ENCODE measurements at regions not wholly inside any gene's neighbourhood (a gene's known extent, or its start where the extent isn't known, plus 50 kb on each side); places are given as distances from the start of the nearest gene placed in this dataset.
"Not testable (repeated sequence)": the region's sequence is repeated elsewhere in the genome, so short reads cannot be mapped to it uniquely, and the experiment has no call there.

GRCh38 chr2:45103351-45104345, 94.4 kb upstream of the SIX2 start:
- Mint-ChIP-seq H3K4me1 (no peaks in the 10 kb centered on the region), H3K9me3 (peaks cover 2% of the 10 kb centered on the region), H3K27me3 (peaks cover 11% of the 10 kb centered on the region), H3K4me3 (no peak overlapping the region), H3K36me3 (ENCODE audit: low read depth) (no peaks in the 10 kb centered on the region), H3K27ac (no peak overlapping the region)
- ChIA-PET CTCF (no interaction called here), POLR2A (no interaction called here)
- TF ChIP-seq CTCF (IDR thresholded peaks at IDR 0.05), result no peak
- intact Hi-C loops (cut with micrococcal nuclease), result no loop called here
- ATAC-seq (ENCODE audit: low read depth) (no peak), DNase-seq (no peak)

- ATAC-seq (ENCODE audit: low read depth) (no peak), DNase-seq (no peak)
- H3K36me3 Mint-ChIP-seq (ENCODE audit: low read depth), result no peaks in the 10 kb centered on the region
- CTCF ChIA-PET, result no interaction called here
- intact Hi-C loops (cut with micrococcal nuclease), result no loop called here
- H3K9me3 Mint-ChIP-seq, result peaks cover 2% of the 10 kb centered on the region
- POLR2A ChIA-PET, result no interaction called here
- peaks cover 11% of the 10 kb centered on the region for H3K27me3 Mint-ChIP-seq
- H3K4me1 Mint-ChIP-seq, result no peaks in the 10 kb centered on the region
- H3K27ac Mint-ChIP-seq, result no peak overlapping the region
- no peak overlapping the region for H3K4me3 Mint-ChIP-seq
- TF ChIP-seq CTCF (IDR thresholded peaks at IDR 0.05), result no peak
Observed at GRCh38 chr2:45102579-45103117, 93.4 kb upstream of the SIX2 start.

- ATAC-seq (ENCODE audit: low read depth), result no peak
- TF ChIP-seq CTCF (IDR thresholded peaks at IDR 0.05), result no peak
- Mint-ChIP-seq H3K4me3 (no peak overlapping the region), H3K4me1 (no peaks in the 10 kb centered on the region), H3K9me3 (peaks cover 2% of the 10 kb centered on the region), H3K36me3 (ENCODE audit: low read depth) (no peaks in the 10 kb centered on the region), H3K27ac (no peak overlapping the region), H3K27me3 (peaks cover 11% of the 10 kb centered on the region)
- ChIA-PET CTCF (no interaction called here), POLR2A (no interaction called here)
- no peak for DNase-seq
- intact Hi-C loops (cut with micrococcal nuclease), result no loop called here
Observed at GRCh38 chr2:45102141-45102540, 92.9 kb upstream of the SIX2 start.

- intact Hi-C loops (cut with micrococcal nuclease), result no loop called here
- ChIA-PET POLR2A (no interaction called here), CTCF (no interaction called here)
- no peak for DNase-seq
- H3K27me3 Mint-ChIP-seq, result peaks cover 20% of the 10 kb centered on the region
- no peak for ATAC-seq (ENCODE audit: low read depth)
- H3K27ac Mint-ChIP-seq, result no peak overlapping the region
- TF ChIP-seq CTCF (IDR thresholded peaks at IDR 0.05), result no peak
- H3K9me3 Mint-ChIP-seq, result peaks cover 2% of the 10 kb centered on the region
- H3K4me1 Mint-ChIP-seq, result no peaks in the 10 kb centered on the region
- H3K36me3 Mint-ChIP-seq (ENCODE audit: low read depth), result no peaks in the 10 kb centered on the region
- no peak overlapping the region for H3K4me3 Mint-ChIP-seq
Observed at GRCh38 chr2:45096996-45097395, 87.7 kb upstream of the SIX2 start.

GRCh38 chr2:45096038-45096437, 86.8 kb upstream of the SIX2 start:
- H3K4me3 Mint-ChIP-seq; POLR2A ChIA-PET; ATAC-seq (ENCODE audit: low read depth); DNase-seq; H3K36me3 Mint-ChIP-seq (ENCODE audit: low read depth); H3K4me1 Mint-ChIP-seq; H3K27ac Mint-ChIP-seq; CTCF ChIA-PET; intact Hi-C loops (cut with micrococcal nuclease); H3K9me3 Mint-ChIP-seq: not testable (repeated sequence)
- peaks cover 23% of the 10 kb centered on the region for H3K27me3 Mint-ChIP-seq
